MM.1S (cell line): ENCODE measurements at regions not wholly inside any gene's neighbourhood (a gene's known extent, or its start where the extent isn't known, plus 50 kb on each side); places are given as distances from the start of the nearest gene placed in this dataset.

Experiments used
- DNase-seq: peaks from one replicate; pipeline ENCODE4 v3.0.0-alpha.2; 2015
- H2AFZ ChIP-seq: fragments of 300-600 bp; sonication (generic); 2 replicates; pipeline ENCODE4 v1.6.0; 2016; ENCODE audit warnings: antibody characterized with exemption, low read length
- H3F3A ChIP-seq: fragments of 300-600 bp; sonication (generic); 2 replicates; pipeline ENCODE4 v1.6.1; 2016; ENCODE audit warnings: mild to moderate bottlenecking, antibody characterized with exemption, low read length, moderate library complexity, mixed read lengths; ENCODE audit not compliant: insufficient read depth
- H3K27ac ChIP-seq: fragments of 300-600 bp; sonication (generic); 2 replicates; pipeline ENCODE4 v1.5.1; 2016; ENCODE audit warnings: mild to moderate bottlenecking, low read length
- H3K27me3 ChIP-seq: fragments of 300-600 bp; sonication (generic); replicated peaks from 2 replicates; pipeline ENCODE4 v1.6.0; 2016; ENCODE audit warnings: low read length; ENCODE audit not compliant: insufficient read depth
- H3K36me3 ChIP-seq: fragments of 300-600 bp; sonication (generic); replicated peaks from 2 replicates; pipeline ENCODE4 v1.6.1; 2016; ENCODE audit warnings: mild to moderate bottlenecking, low read length, mixed read lengths; ENCODE audit not compliant: insufficient read depth
- H3K4me1 ChIP-seq: fragments of 300-600 bp; sonication (generic); 2 replicates; pipeline ENCODE4 v1.6.1; 2016; ENCODE audit warnings: low read length, mixed read lengths
- H3K4me2 ChIP-seq: fragments of 300-600 bp; sonication (generic); 2 replicates; pipeline ENCODE4 v1.6.0; 2016; ENCODE audit warnings: low read depth, low read length
- H3K4me3 ChIP-seq: fragments of 300-600 bp; sonication (generic); 2 replicates; pipeline ENCODE4 v1.5.1; 2016; ENCODE audit warnings: low read length, mixed read lengths
- H3K79me2 ChIP-seq: fragments of 300-600 bp; sonication (generic); 2 replicates; pipeline ENCODE4 v1.6.1; 2016; ENCODE audit warnings: mixed run types, low read length, mixed read lengths
- H3K9ac ChIP-seq: fragments of 300-600 bp; sonication (generic); 2 replicates; pipeline ENCODE4 v1.6.1; 2016; ENCODE audit warnings: low read length, mixed read lengths
- H3K9me2 ChIP-seq: fragments of 300-600 bp; sonication (generic); replicated peaks from 2 replicates; pipeline ENCODE4 v1.6.1; 2016; ENCODE audit warnings: mild to moderate bottlenecking, low read length, mixed read lengths; ENCODE audit not compliant: insufficient read depth
- H3K9me3 ChIP-seq: fragments of 300-600 bp; sonication (generic); replicated peaks from 2 replicates; pipeline ENCODE4 v1.6.1; 2016; ENCODE audit warnings: mild to moderate bottlenecking, low read length, mixed read lengths; ENCODE audit not compliant: insufficient read depth
- H4K20me1 ChIP-seq: fragments of 300-600 bp; sonication (generic); 2 replicates; pipeline ENCODE4 v1.6.1; 2016; ENCODE audit warnings: mild to moderate bottlenecking, low read length, moderate library complexity, mixed read lengths; ENCODE audit not compliant: insufficient read depth
- CTCF ChIP-seq: fragments of 300-600 bp; sonication (generic); IDR thresholded peaks from 2 replicates; pipeline ENCODE4 v1.5.1; 2016; ENCODE audit warnings: antibody characterized with exemption, low read length, mixed read lengths
- EZH2 ChIP-seq: fragments of 300-600 bp; sonication (generic); optimal IDR thresholded peaks from 2 replicates; pipeline ENCODE3; 2017; ENCODE audit warnings: low read depth, mild to moderate bottlenecking, antibody characterized with exemption, low read length, mixed read lengths
- EZH2phosphoT487 ChIP-seq: fragments of 300-600 bp; sonication (generic); IDR thresholded peaks from 2 replicates; pipeline ENCODE4 v1.6.1; 2018; ENCODE audit warnings: antibody characterized with exemption, low read length

GRCh38 chr5:147084702-147085101, 150.1 kb upstream of the STK32A start:
- no peaks in the 10 kb centered on the region for H3K79me2 ChIP-seq
- no peaks in the 10 kb centered on the region for H4K20me1 ChIP-seq
- no peaks in the 10 kb centered on the region for H3K27me3 ChIP-seq
- no peaks in the 10 kb centered on the region for H3K9me2 ChIP-seq
- no peaks in the 10 kb centered on the region for H3K4me1 ChIP-seq
- H3K4me3 ChIP-seq: no peak overlapping the region
- no peak overlapping the region for H2AFZ ChIP-seq
- TF ChIP-seq EZH2phosphoT487 (no peak), EZH2 (no peak), CTCF (no peak)
- no peak for DNase-seq
- H3F3A ChIP-seq: no peaks in the 10 kb centered on the region
- no peak overlapping the region for H3K9ac ChIP-seq
- H3K36me3 ChIP-seq: no peaks in the 10 kb centered on the region
- H3K9me3 ChIP-seq: no peaks in the 10 kb centered on the region
- no peak overlapping the region for H3K27ac ChIP-seq
- H3K4me2 ChIP-seq: no peak overlapping the region

- Histone ChIP-seq H3K9me3 (no peaks in the 10 kb centered on the region), H3F3A (no peaks in the 10 kb centered on the region), H3K79me2 (no peaks in the 10 kb centered on the region), H3K9ac (no peak overlapping the region), H3K4me3 (no peak overlapping the region), H3K27me3 (no peaks in the 10 kb centered on the region), H3K9me2 (no peaks in the 10 kb centered on the region), H3K4me2 (no peak overlapping the region), H3K27ac (no peak overlapping the region), H3K36me3 (no peaks in the 10 kb centered on the region), H3K4me1 (no peaks in the 10 kb centered on the region), H2AFZ (no peak overlapping the region), H4K20me1 (no peaks in the 10 kb centered on the region)
- no peak for DNase-seq
- TF ChIP-seq CTCF (no peak), EZH2 (no peak), EZH2phosphoT487 (no peak)
These were observed 149.4 kb upstream of the STK32A start for GRCh38 chr5:147085409-147085808.

- DNase-seq: no peak
- Histone ChIP-seq H3K4me3 (no peak overlapping the region), H3F3A (no peaks in the 10 kb centered on the region)
These were observed 142.8 kb upstream of the STK32A start for GRCh38 chr5:147092044-147092443.

More at GRCh38 chr5:147092044-147092443, 142.8 kb upstream of the STK32A start:
- Histone ChIP-seq H3K9ac (no peak overlapping the region), H3K27ac (no peak overlapping the region), H3K36me3 (no peaks in the 10 kb centered on the region), H4K20me1 (no peaks in the 10 kb centered on the region), H2AFZ (no peak overlapping the region), H3K9me2 (no peaks in the 10 kb centered on the region), H3K79me2 (no peaks in the 10 kb centered on the region), H3K27me3 (no peaks in the 10 kb centered on the region), H3K4me2 (no peak overlapping the region), H3K4me1 (no peaks in the 10 kb centered on the region), H3K9me3 (no peaks in the 10 kb centered on the region)
- TF ChIP-seq EZH2phosphoT487: no peak
- TF ChIP-seq CTCF: no peak
- TF ChIP-seq EZH2: no peak
